Gastrocnemius medialis (tissue), 4 donors: ENCODE measurements at regions not wholly inside any gene's neighbourhood (a gene's known extent, or its start where the extent isn't known, plus 50 kb on each side); places are given as distances from the start of the nearest gene placed in this dataset.

Experiments
- ATAC-seq, 2 donors: fragments of 150-250 bp; one replicate each; pipeline ENCODE4 v1.9.1; 2016
- DNase-seq, 2 donors: peaks; one replicate each; pipeline ENCODE4 v3.0.0-alpha.2; 2019
- H3K27ac ChIP-seq, 4 donors: fragments of 200-600 bp; sonication (generic); 1 replicate in 1 of 4; 2 replicates in 3 of 4; pipeline ENCODE4 v1.5.1; 2016 to 2018; ENCODE audit warnings: mild to moderate bottlenecking in 2 of 4, moderate library complexity in 1 of 4
- H3K27me3 ChIP-seq, 3 donors: fragments of 200-600 bp; sonication (generic) in 2 of 3; 1 replicate in 1 of 3; 2 replicates in 2 of 3; pipeline versions ENCODE4 v1.5.1 to v1.6.0; 2016 to 2019; ENCODE audit warnings: mild to moderate bottlenecking in 1 of 3, moderate library complexity in 1 of 3
- H3K36me3 ChIP-seq, 2 donors: fragments of 200-600 bp; sonication (generic) in 1 of 2; one replicate each; pipeline ENCODE4 v1.5.1; 2017 to 2018
- H3K4me1 ChIP-seq, 2 donors: fragments of 200-600 bp; sonication (generic) in 1 of 2; one replicate each; pipeline ENCODE4 v1.5.1; 2016 to 2017; ENCODE audit warnings: mild to moderate bottlenecking in 2 of 2
- H3K4me3 ChIP-seq, 4 donors: fragments of 200-600 bp; sonication (generic) in 3 of 4; 1 replicate in 1 of 4; 2 replicates in 3 of 4; pipeline ENCODE4 v1.5.1; 2016 to 2019; ENCODE audit warnings: mild to moderate bottlenecking in 2 of 4
- H3K9me3 ChIP-seq, 3 donors: fragments of 200-600 bp; sonication (generic) in 2 of 3; 1 replicate in 1 of 3; 2 replicates in 2 of 3; pipeline ENCODE4 v1.5.1; 2016 to 2019
- POLR2A ChIP-seq, 2 donors: fragments of 450-650 bp; IDR thresholded peaks; one replicate each; pipeline ENCODE4 v1.6.1; 2017; ENCODE audit warnings: antibody characterized with exemption in 2 of 2, mild to moderate bottlenecking in 2 of 2, moderate library complexity in 2 of 2
- in situ Hi-C, 4 donors: fragments of 200-750 bp; cut with MboI; loops; one replicate each; pipeline versions ENCODE4 v1.15.0 to v1.8.0; 2017; ENCODE audit warnings: low sequenced_read_pairs in 4 of 4
- intact Hi-C: fragments of 100-400 bp; cut with DNase I; formaldehyde crosslinking; loops from one replicate; pipeline ENCODE4 v1.15.1; 2023; ENCODE audit warnings: low total_unique reads
- TF ChIP-seq, protein P1 (sequence below), 5 experiments: fragments of 450-650 bp in 3 of 5; fragments of 200-600 bp in 2 of 5; sonication (generic) in 2 of 5; IDR thresholded peaks in 4 of 5; conservative IDR thresholded peaks in 1 of 5; 1 replicate in 4 of 5; 2 replicates in 1 of 5; pipeline ENCODE4 v1.5.1; 2016 to 2019; ENCODE audit warnings: antibody characterized with exemption in 5 of 5, mild to moderate bottlenecking in 3 of 5, moderate library complexity in 3 of 5

DNA sequence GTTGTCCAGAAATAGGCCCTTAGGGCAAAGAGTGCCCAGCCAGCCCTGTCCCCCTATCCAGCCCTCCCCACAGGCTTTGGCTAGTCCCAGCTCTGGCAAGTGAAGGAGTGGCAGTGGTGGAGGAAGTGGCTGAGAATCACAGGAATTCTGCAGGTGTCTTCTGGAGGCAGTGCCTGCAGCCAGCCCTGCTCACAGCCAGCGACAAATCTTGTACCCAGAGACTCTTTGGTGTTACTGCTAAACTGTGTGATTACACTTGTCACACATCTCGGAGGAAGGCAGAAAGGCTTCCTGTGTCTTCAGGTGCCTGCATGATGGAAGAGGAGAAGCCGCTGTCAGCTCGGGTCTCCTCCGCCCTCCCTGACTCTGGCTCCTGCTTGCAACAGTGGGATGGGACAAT, 71.6 kb upstream of the GRIK3 start:
- Histone ChIP-seq H3K4me3 (no peak overlapping the region), H3K27me3 (no peaks in the 10 kb centered on the region), H3K36me3 (no peaks in the 10 kb centered on the region), H3K9me3 (no peaks in the 10 kb centered on the region), H3K4me1 (peaks cover 0 to 29% of the 10 kb centered on the region in 2 donors), H3K27ac (no peak overlapping the region)
- DNase-seq (no peak), ATAC-seq (no peak)
- in situ Hi-C loops: no loop called here
- TF ChIP-seq, protein P1, sequence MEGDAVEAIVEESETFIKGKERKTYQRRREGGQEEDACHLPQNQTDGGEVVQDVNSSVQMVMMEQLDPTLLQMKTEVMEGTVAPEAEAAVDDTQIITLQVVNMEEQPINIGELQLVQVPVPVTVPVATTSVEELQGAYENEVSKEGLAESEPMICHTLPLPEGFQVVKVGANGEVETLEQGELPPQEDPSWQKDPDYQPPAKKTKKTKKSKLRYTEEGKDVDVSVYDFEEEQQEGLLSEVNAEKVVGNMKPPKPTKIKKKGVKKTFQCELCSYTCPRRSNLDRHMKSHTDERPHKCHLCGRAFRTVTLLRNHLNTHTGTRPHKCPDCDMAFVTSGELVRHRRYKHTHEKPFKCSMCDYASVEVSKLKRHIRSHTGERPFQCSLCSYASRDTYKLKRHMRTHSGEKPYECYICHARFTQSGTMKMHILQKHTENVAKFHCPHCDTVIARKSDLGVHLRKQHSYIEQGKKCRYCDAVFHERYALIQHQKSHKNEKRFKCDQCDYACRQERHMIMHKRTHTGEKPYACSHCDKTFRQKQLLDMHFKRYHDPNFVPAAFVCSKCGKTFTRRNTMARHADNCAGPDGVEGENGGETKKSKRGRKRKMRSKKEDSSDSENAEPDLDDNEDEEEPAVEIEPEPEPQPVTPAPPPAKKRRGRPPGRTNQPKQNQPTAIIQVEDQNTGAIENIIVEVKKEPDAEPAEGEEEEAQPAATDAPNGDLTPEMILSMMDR (IDR thresholded peaks at IDR 0.05 in 4 of 5, conservative IDR thresholded peaks at IDR 0.05 in 1 of 5): no peak
- no peak for TF ChIP-seq POLR2A (IDR thresholded peaks at IDR 0.05)
- intact Hi-C loops: no loop called here

GRCh38 chr1:37107153-37107907, 73.0 kb upstream of the GRIK3 start:
- Histone ChIP-seq H3K27me3 (no peaks in the 10 kb centered on the region), H3K4me3 (no peak overlapping the region), H3K4me1 (peaks cover 0 to 42% of the 10 kb centered on the region in 2 donors), H3K36me3 (no peaks in the 10 kb centered on the region), H3K27ac (peak overlapping the region in 1 of 4 donors; percentile 83), H3K9me3 (no peaks in the 10 kb centered on the region)
- TF ChIP-seq, protein P1 (IDR thresholded peaks at IDR 0.05 in 4 of 5, conservative IDR thresholded peaks at IDR 0.05 in 1 of 5): no peak
- TF ChIP-seq POLR2A (IDR thresholded peaks at IDR 0.05): no peak
- in situ Hi-C loops: no loop called here
- intact Hi-C loops: no loop called here
- DNase-seq: no peak
- no peak for ATAC-seq

DNA sequence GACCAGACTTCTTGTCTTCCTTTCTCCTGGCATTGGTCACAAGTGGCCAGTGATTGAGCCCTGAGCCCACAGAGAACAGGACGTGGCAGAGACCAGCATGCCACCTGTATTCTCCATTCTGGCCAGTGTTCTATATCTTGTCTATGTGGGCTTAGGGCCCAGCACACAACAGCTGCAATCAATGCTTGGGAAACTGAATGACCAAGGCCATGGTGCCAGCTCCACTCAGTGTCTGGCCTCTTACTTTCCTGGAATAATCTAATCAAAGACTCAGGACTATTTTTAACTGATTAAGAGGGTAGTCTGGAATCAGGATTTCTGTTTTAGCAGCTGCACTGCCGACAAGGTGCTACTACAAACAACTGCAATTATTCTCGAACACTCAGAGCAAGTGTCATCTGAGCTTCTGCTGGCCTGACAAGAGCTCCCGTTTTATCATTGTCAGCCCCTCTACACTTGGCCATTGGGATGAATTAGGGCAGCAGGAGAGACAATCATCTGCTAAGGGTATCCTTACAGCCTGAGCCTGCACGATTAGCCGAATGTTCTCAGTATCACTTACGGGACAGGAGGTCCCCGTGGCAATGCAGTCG, 74.4 kb upstream of the GRIK3 start:
- H3K9me3 ChIP-seq: no peaks in the 10 kb centered on the region
- no peaks in the 10 kb centered on the region for H3K27me3 ChIP-seq
- H3K27ac ChIP-seq: peak overlapping the region; percentile 63 to 83 (median 74)
- no peaks in the 10 kb centered on the region for H3K36me3 ChIP-seq
- TF ChIP-seq, protein P1 (IDR thresholded peaks at IDR 0.05 in 4 of 5, conservative IDR thresholded peaks at IDR 0.05 in 1 of 5): no peak
- TF ChIP-seq POLR2A (IDR thresholded peaks at IDR 0.05): no peak
- peaks cover 0 to 52% of the 10 kb centered on the region in 2 donors for H3K4me1 ChIP-seq
- in situ Hi-C loops (no loop called here), intact Hi-C loops (loop anchor here (2.0 kb wide), 1 partner anchor 44 kb away; no protein-coding TSS in a partner anchor)
- DNase-seq (peak; percentile 40 to 70), ATAC-seq (peak; percentile 64 to 71)
- no peak overlapping the region for H3K4me3 ChIP-seq

DNA sequence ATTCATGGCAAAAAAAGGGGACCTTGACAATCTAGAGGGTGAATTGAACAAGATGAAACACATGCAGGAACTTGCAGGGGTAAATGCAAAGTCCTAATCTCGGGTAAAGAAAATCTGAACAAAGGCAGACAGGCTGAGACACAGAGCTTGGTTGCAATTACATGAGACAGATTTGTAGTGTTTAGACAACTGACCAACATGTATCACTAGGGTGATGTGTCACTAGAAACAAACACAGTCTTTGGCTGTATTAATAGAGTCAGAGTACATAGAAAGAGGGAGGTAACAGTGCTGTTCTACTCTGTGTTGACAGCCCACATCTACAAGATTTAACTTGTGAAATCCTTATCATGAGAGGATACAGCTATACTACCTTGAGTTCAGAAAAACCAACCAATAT, 78.1 kb upstream of the GRIK3 start:
- Histone ChIP-seq H3K4me1 (peaks cover 0 to 52% of the 10 kb centered on the region in 2 donors), H3K9me3 (no peaks in the 10 kb centered on the region), H3K27ac (peak overlapping the region in 2 of 4 donors; percentile 83), H3K27me3 (no peaks in the 10 kb centered on the region), H3K36me3 (no peaks in the 10 kb centered on the region), H3K4me3 (no peak overlapping the region)
- in situ Hi-C loops (no loop called here), intact Hi-C loops (no loop called here)
- TF ChIP-seq POLR2A (IDR thresholded peaks at IDR 0.05): no peak
- TF ChIP-seq, protein P1 (IDR thresholded peaks at IDR 0.05 in 4 of 5, conservative IDR thresholded peaks at IDR 0.05 in 1 of 5): no peak
- no peak for ATAC-seq
- DNase-seq: no peak
